NT2/D1 (cell line): ENCODE measurements at regions not wholly inside any gene's neighbourhood (a gene's known extent, or its start where the extent isn't known, plus 50 kb on each side); places are given as distances from the start of the nearest gene placed in this dataset.

Source experiments
- SUZ12 ChIP-seq: IDR thresholded peaks from 2 replicates; pipeline ENCODE4 v1.6.1; 2011; ENCODE audit not compliant: insufficient read length, insufficient read depth; ENCODE audit errors: extremely low read depth
- YY1 ChIP-seq: IDR thresholded peaks from 2 replicates; pipeline ENCODE4 v1.6.1; 2011; ENCODE audit not compliant: insufficient read length, insufficient read depth
- ZNF274 ChIP-seq: IDR thresholded peaks from 2 replicates; pipeline ENCODE4 v1.6.1; 2011; ENCODE audit warnings: mild to moderate bottlenecking, low read depth, low read length

- TF ChIP-seq ZNF274 (no peak), YY1 (no peak), SUZ12 (no peak)
These were observed 101.4 kb upstream of the SLC1A3 start for GRCh38 chr5:36505021-36505420.
